NCI-H460 (cell line): ENCODE measurements at regions not wholly inside any gene's neighbourhood (a gene's known extent, or its start where the extent isn't known, plus 50 kb on each side); places are given as distances from the start of the nearest gene placed in this dataset.

Experiments used
- small RNA-seq, 2 experiments: library from RNA; depleted of rRNA; stranded (forward); fragments of <200 nt; gene quantifications; one replicate each; pipeline ENCODE3, GENCODE V24; 2014

Small RNA genes lying in the stretch of these regions (small RNA-seq; reads per million reads assigned to genes)
- gene RN7SKP42 (0 to 0.47 reads per million in 2 experiments), gene RNU6-989P (0 reads per million in 2 experiments)
